Adrenal gland (tissue), 5 donors: ENCODE measurements at regions not wholly inside any gene's neighbourhood (a gene's known extent, or its start where the extent isn't known, plus 50 kb on each side); places are given as distances from the start of the nearest gene placed in this dataset.

ENCODE experiments used
- POLR2A ChIP-seq, 2 donors: fragments of 450-650 bp; IDR thresholded peaks; one replicate each; pipeline ENCODE4 v1.6.1; 2017; ENCODE audit warnings: antibody characterized with exemption in 2 of 2, mild to moderate bottlenecking in 2 of 2, moderate library complexity in 1 of 2
- TF ChIP-seq, protein P1 (sequence below), 6 experiments: fragments of 450-650 bp in 4 of 6; fragments of 200-600 bp in 2 of 6; sonication (generic) in 1 of 6; IDR thresholded peaks; 1 replicate in 5 of 6; 2 replicates in 1 of 6; pipeline versions ENCODE4 v1.5.1 to v1.8.0; 2016 to 2021; ENCODE audit warnings: antibody characterized with exemption in 6 of 6, mild to moderate bottlenecking in 2 of 6, moderate library complexity in 1 of 6
- donor health status: DM: no; HTN: no; CAD: no.

DNA sequence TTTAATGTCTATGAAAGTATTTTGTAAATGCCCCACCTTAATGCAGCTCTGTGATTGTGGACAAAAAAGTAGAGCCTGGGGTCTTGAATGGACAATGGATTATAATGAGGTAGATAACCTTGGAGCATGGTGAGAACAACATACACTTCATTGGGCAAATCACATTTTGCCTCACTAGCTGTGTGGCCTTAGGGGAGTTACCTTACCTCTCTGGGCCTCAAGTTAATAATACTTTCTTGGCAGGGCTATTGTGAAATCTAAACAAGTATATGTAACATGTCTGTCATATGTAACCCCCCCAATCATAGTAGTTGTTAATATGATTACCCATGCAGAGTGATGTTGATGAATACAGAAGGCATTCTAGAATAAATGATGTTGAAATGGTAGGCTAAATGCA is 213.6 kb upstream of the ANKRD55 start:
- TF ChIP-seq, protein P1, sequence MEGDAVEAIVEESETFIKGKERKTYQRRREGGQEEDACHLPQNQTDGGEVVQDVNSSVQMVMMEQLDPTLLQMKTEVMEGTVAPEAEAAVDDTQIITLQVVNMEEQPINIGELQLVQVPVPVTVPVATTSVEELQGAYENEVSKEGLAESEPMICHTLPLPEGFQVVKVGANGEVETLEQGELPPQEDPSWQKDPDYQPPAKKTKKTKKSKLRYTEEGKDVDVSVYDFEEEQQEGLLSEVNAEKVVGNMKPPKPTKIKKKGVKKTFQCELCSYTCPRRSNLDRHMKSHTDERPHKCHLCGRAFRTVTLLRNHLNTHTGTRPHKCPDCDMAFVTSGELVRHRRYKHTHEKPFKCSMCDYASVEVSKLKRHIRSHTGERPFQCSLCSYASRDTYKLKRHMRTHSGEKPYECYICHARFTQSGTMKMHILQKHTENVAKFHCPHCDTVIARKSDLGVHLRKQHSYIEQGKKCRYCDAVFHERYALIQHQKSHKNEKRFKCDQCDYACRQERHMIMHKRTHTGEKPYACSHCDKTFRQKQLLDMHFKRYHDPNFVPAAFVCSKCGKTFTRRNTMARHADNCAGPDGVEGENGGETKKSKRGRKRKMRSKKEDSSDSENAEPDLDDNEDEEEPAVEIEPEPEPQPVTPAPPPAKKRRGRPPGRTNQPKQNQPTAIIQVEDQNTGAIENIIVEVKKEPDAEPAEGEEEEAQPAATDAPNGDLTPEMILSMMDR (IDR thresholded peaks at IDR 0.05): no peak
- TF ChIP-seq POLR2A (IDR thresholded peaks at IDR 0.05): no peak
